GM18870 (cell line): ENCODE measurements at regions not wholly inside any gene's neighbourhood (a gene's known extent, or its start where the extent isn't known, plus 50 kb on each side); places are given as distances from the start of the nearest gene placed in this dataset.

Experiments
- ATAC-seq: cut with Tn5 transposase; IDR thresholded peaks from one replicate; pipeline ENCODE4 v1.9.1; 2021; ENCODE audit warnings: moderate library complexity; ENCODE audit not compliant: unreplicated experiment

DNA sequence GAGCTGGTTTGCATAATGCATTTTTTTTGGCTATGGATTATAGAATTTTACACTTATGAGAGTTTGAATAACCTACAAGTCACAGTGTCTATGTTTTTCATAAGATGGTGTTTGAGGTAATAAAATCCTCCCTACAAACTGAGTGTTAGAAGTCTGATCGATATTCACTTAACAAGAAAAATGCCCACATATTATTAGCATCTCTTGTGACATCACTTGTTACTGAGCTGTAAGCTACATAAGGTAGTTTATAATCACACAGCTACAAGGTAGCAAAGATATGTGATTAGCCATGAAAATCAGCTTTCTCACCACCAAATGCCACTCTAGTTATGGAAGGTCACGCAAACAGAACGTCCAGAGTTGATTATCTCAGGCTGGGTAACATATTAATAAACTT, 669.6 kb downstream of the PCDH18 start:
- ATAC-seq = no peak

DNA sequence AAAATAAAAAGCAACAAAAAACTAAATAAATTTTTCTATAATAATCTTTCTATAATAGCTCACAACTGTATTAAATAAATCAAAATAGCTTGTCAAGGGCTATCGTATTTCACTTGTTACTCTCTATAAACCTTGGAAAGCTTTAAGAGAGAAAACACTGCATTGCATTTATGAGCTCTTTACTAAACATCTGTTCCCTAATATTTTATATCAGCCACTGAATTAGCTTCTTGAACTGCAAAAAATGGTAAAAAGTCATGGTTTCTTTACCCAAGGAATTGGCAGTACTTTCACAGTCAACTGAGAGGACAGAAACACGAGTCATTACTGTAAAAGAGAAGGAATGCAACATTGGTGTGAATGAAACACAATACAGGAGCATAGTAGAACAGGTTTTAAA, 671.2 kb downstream of the PCDH18 start:
- no peak for ATAC-seq

- no peak for ATAC-seq
Observed at GRCh38 chr4:136858903-136859302, 673.4 kb downstream of the PCDH18 start.

GRCh38 chr4:136855886-136856285, 676.4 kb downstream of the PCDH18 start:
- no peak for ATAC-seq

DNA sequence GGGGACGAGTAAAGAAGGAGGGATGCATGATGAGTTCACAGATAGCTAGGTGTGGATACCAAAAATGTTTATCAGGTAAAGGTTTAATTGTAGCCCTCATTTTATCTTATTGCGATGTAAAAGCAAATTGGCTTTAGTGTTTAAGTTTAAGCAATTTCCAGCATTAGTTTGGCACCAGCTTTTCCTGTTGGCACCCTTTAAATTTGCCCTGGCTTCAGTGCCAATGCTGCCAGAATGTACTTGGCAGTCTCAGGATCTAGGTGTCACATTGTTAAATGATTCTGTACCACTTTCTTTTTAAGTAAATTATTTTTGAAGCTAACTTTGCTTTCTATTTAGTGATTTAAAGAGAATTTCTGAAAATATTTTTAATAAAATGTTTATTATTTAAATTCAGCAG, 681.8 kb downstream of the PCDH18 start:
- ATAC-seq = no peak

DNA sequence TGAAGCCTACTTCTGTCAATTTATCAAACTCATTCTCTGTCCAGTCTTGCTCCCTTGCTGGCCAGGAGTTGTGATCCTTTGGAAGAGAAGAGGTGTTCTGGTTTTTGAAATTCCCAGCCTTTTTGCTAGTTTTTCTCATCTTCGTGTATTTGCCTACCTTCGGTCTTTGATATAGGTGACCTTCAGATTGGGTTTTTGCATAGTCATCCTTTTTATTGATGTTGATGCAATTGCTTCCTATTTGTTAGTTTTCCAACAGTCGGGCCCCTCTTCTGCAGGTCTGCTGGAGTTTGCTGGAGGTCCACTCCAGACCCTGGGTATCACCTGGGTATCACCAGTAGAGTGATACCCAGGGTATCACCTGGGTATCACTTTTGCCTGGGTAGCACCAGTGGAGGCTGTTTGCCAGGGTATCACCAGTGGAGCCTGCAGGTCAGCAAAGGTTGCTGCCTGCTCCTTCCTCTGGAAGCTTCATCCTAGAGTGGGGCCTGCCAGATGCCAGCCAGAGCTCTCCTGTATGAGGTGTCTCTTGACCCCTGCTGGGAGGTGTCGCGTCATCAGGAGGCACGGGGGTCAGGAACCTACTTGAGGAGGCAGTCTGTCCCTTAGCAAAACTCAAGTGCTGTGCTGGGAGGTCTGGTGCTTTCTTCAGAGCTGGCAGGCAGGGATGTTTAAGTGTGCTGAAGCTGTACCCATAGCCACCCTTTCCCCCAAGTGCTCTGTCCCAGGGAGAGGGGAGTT, 684.2 kb downstream of the PCDH18 start:
- ATAC-seq = no peak

- peak; percentile 98 for ATAC-seq
Observed at GRCh38 chr4:136841526-136841925, 690.8 kb downstream of the PCDH18 start.

DNA sequence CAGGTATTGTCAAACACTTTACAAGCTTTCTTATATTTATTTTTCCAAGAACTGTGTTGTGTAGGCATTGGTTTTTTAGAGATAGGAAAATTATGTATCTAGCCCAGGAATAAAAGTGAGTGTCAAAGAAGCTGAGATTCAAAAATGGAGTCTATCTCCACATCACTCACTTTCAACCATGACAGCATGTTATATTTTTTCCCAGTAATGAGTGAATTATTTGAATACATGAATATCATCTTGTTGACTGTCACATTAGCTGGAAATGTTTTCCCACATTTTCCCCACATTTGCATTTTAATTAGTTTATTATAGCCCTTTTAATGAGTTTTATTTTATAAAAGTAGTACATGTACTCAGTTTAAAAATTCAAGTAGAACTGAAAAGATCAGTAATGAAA, 693.7 kb downstream of the PCDH18 start:
- no peak for ATAC-seq

DNA sequence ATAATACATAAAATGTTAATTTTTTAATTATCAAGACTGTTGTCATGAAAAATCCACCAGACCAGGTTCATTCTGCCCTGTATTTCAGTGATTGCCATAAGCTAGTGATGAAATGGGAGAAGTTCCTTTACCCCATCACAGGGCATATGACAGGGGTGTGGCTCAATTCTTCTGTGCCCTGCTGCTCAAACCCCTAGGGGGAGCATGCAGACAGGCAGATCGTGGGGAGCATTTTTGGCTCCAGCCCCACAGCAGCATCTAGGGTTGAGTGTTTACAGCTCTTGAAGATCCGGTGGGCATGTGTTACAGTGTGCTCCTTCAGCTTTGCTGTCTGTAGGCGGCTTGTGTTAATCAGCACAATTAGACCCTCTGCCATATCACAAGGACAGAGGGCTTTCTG, 700.7 kb downstream of the PCDH18 start:
- ATAC-seq = no peak

DNA sequence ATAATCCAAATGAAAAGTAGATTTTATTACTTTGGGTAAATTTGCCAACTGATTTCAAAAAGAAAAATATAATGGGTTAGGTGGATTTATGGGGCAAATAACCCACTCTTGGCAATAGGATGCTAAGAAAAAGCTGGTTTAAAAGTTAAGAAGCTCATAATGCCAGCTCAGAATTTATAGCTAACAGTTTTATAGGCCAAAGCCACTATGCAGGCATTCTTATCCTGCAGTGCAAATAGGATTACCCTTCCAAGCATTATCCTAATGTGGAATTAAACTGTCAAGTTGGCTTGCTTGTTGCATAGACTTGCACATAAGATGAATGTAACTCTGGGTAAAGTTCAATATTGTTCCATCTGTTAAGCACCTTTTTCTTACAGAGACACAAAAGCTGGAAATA, 703.0 kb downstream of the PCDH18 start:
- no peak for ATAC-seq

DNA sequence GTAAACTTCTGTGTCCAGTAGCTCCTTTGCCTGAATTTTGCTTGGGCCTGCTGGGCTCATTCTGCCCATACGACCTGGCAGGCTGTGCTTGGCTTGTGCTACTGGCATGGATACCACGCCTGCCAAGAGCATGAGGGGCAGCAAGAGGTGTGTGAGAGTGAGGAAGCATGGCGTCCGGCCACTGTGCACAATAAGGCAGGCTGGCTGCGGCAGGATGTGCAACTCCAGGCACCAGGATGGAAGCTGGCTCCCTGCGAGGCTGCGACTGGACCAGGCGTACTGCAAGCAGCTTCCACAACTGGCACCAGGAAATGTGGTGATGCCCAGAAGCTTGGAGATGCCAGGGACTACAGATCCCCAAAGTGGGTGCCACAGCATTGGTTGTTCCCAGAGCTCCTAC, 709.3 kb downstream of the PCDH18 start:
- ATAC-seq = no peak

- no peak for ATAC-seq
Observed at GRCh38 chr4:136818811-136819330, 713.4 kb downstream of the PCDH18 start.

DNA sequence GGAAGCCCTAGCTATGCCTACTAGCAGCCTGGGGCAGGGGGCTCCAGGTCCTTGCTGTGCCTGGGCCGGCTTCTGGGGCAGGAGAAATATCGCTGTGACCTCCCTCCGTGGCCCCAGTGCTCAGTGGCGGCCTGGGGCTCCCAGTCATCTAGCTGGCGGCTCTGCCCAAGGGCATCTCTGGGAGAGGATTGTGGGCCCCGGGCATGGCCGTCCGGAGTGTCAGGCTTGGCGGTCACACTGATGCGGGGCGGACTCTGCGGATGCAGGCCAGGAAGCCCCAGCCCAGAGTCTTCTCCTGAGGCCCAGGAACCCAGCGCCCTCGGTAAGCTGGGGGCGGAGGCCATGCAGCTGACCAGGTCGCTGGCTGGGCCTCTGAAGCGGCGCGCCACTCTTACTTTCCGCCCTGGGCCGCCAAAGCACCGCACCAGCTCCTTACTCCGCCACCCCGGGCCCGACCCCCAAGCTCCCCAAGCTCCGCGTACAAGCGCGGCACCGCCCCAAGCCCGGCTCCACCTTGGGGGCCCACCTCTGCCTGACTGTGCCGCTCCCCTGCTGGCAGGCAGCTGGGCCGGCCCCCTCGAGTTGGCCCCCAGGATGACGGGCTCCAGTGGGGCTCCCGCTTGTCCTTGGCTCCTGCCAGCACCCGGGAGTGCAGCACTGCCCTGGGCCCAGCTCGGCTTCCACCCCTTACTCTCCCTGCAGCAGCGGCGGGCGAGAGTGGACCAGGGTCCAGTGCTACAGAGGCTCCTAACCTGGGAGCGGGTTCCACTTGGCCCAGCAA, 720.0 kb downstream of the PCDH18 start:
- no peak for ATAC-seq

- ATAC-seq = no peak
Observed at GRCh38 chr4:136811496-136812077, 720.7 kb downstream of the PCDH18 start.

DNA sequence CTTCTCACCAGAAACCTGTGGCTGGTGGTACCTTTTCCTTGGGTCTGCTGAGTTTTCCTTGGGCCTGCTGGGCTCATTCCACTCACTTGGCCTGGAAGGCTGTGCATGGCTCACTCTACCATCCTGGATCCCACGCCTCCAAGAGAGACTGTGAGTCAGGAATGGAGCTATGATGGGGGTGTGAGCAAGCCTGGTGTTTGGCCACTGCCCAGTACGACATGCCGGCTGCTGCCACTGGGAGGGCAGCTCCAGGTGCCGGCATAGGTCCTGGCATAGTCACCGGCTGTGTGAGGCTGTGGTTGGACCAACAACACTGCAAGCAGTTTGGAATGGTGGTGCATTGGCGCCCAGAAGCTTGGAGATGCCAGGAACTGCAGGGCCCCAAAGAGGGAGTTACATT, 721.7 kb downstream of the PCDH18 start:
- no peak for ATAC-seq

- no peak for ATAC-seq
Observed at GRCh38 chr4:136806844-136807243, 725.5 kb downstream of the PCDH18 start.

DNA sequence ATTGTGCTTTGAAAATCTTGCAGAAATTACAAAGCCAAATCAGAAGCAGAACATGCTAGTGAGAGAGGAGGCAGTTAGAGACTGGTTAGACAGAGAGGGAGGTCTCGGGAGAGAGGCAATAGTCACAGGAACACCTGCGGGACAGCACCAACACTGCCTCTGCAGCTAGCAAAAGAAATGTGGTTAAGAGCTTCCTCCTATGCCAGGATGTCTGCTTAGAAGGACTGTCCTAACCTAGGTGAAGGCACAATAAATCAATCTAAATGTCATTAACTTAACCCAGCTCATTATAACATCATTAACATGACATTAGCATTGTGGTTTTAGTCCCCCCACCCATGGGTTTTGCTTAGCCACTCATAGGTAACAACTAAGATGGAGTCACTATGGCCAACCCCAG, 726.7 kb downstream of the PCDH18 start:
- ATAC-seq = no peak

GRCh38 chr4:136803433-136803832, 728.9 kb downstream of the PCDH18 start:
- ATAC-seq = no peak

DNA sequence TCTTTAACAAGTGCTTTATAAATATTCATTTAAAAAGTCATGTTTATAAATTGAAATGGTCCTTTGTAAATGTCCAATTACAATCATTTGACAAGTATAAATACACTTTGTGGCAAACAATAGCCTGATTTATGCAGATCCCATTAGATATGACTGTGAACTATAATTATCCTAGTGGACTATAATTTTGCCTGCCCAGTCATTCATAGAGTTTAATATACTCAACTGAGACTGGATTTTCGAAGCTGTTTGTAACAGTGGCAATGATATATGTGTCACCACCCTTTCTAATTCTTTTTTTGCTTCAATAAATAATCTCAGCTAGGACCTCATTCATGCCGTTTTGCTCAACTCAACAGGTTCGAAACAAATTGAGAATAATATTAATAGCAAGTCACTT, 732.0 kb downstream of the PCDH18 start:
- ATAC-seq = no peak

GRCh38 chr4:136796953-136797352, 735.3 kb downstream of the PCDH18 start:
- no peak for ATAC-seq

GRCh38 chr4:136793848-136794247, 738.4 kb downstream of the PCDH18 start:
- no peak for ATAC-seq

GRCh38 chr4:136784326-136784725, 748.0 kb downstream of the PCDH18 start:
- ATAC-seq = no peak
